Gastroesophageal sphincter (tissue), 3 donors: ENCODE measurements at regions not wholly inside any gene's neighbourhood (a gene's known extent, or its start where the extent isn't known, plus 50 kb on each side); places are given as distances from the start of the nearest gene placed in this dataset.

Experiments
- POLR2A ChIP-seq, 2 donors: fragments of 450-650 bp; IDR thresholded peaks; one replicate each; pipeline ENCODE4 v1.6.1; 2017; ENCODE audit warnings: antibody characterized with exemption in 2 of 2, mild to moderate bottlenecking in 2 of 2, moderate library complexity in 1 of 2
- TF ChIP-seq, protein P1 (sequence below), 4 experiments: fragments of 200-600 bp in 2 of 4; fragments of 450-650 bp in 2 of 4; sonication (generic) in 1 of 4; IDR thresholded peaks; one replicate each; pipeline ENCODE4 v1.5.1; 2017 to 2019; ENCODE audit warnings: antibody characterized with exemption in 4 of 4, mild to moderate bottlenecking in 2 of 4, moderate library complexity in 2 of 4

- TF ChIP-seq, protein P1, sequence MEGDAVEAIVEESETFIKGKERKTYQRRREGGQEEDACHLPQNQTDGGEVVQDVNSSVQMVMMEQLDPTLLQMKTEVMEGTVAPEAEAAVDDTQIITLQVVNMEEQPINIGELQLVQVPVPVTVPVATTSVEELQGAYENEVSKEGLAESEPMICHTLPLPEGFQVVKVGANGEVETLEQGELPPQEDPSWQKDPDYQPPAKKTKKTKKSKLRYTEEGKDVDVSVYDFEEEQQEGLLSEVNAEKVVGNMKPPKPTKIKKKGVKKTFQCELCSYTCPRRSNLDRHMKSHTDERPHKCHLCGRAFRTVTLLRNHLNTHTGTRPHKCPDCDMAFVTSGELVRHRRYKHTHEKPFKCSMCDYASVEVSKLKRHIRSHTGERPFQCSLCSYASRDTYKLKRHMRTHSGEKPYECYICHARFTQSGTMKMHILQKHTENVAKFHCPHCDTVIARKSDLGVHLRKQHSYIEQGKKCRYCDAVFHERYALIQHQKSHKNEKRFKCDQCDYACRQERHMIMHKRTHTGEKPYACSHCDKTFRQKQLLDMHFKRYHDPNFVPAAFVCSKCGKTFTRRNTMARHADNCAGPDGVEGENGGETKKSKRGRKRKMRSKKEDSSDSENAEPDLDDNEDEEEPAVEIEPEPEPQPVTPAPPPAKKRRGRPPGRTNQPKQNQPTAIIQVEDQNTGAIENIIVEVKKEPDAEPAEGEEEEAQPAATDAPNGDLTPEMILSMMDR (IDR thresholded peaks at IDR 0.05) = peak in 1 of 4 experiments; percentile 5
- no peak for TF ChIP-seq POLR2A (IDR thresholded peaks at IDR 0.05)
Measured at GRCh38 chr16:22977294-22977697, 163.3 kb downstream of the HS3ST2 start.
